ENCODE measurements at regions not wholly inside any gene's neighbourhood (a gene's known extent, or its start where the extent isn't known, plus 50 kb on each side); places are given as distances from the start of the nearest gene placed in this dataset.

GRCh38 chr6:14571746-14572145 lies 454.2 kb downstream of the CD83 start:
- TF ChIP-seq CTCF (IDR thresholded peaks at IDR 0.05), result no peak
- ATAC-seq (ENCODE audit: low FRiP score) (no peak), DNase-seq (ENCODE audit: low spot score) (no peak)

- DNase-seq (ENCODE audit: low spot score) (no peak), ATAC-seq (ENCODE audit: low FRiP score) (no peak)
- no peak for TF ChIP-seq CTCF (IDR thresholded peaks at IDR 0.05)
Observed at GRCh38 chr6:14573267-14573666, 455.7 kb downstream of the CD83 start.

GRCh38 chr6:14573703-14574290 lies 456.2 kb downstream of the CD83 start:
- no peak for TF ChIP-seq CTCF (IDR thresholded peaks at IDR 0.05)
- DNase-seq (ENCODE audit: low spot score) (no peak), ATAC-seq (ENCODE audit: low FRiP score) (no peak)

- ATAC-seq (ENCODE audit: low FRiP score) (no peak), DNase-seq (ENCODE audit: low spot score) (no peak)
- TF ChIP-seq CTCF (IDR thresholded peaks at IDR 0.05), result no peak
Observed at GRCh38 chr6:14575961-14576360, 458.4 kb downstream of the CD83 start.

- ATAC-seq (ENCODE audit: low FRiP score), result no peak
- DNase-seq (ENCODE audit: low spot score), result no peak
- no peak for TF ChIP-seq CTCF (IDR thresholded peaks at IDR 0.05)
Observed at GRCh38 chr6:14578994-14579393, 461.4 kb downstream of the CD83 start.

GRCh38 chr6:14582749-14583148 lies 465.2 kb downstream of the CD83 start:
- no peak for ATAC-seq (ENCODE audit: low FRiP score)
- TF ChIP-seq CTCF (IDR thresholded peaks at IDR 0.05), result no peak
- DNase-seq (ENCODE audit: low spot score), result no peak

GRCh38 chr6:14583826-14584225 lies 466.3 kb downstream of the CD83 start:
- DNase-seq (ENCODE audit: low spot score) (no peak), ATAC-seq (ENCODE audit: low FRiP score) (no peak)
- no peak for TF ChIP-seq CTCF (IDR thresholded peaks at IDR 0.05)

Measured in omental fat pad (tissue), 3 donors.